Vagina (tissue), 2 donors: ENCODE measurements at regions not wholly inside any gene's neighbourhood (a gene's known extent, or its start where the extent isn't known, plus 50 kb on each side); places are given as distances from the start of the nearest gene placed in this dataset.

ENCODE experiments used
- CTCF ChIP-seq, 3 experiments: fragments of 450-650 bp in 2 of 3; fragments of 200-600 bp in 1 of 3; sonication (generic) in 1 of 3; IDR thresholded peaks; one replicate each; pipeline ENCODE4 v1.5.1; 2017 to 2019; ENCODE audit warnings: antibody characterized with exemption in 3 of 3, mild to moderate bottlenecking in 2 of 3, moderate library complexity in 2 of 3
- POLR2A ChIP-seq, 2 donors: fragments of 450-650 bp; IDR thresholded peaks; one replicate each; pipeline ENCODE4 v1.6.1; 2017; ENCODE audit warnings: antibody characterized with exemption in 2 of 2, mild to moderate bottlenecking in 2 of 2, moderate library complexity in 2 of 2
- POLR2AphosphoS5 ChIP-seq, 2 donors: sonication (generic); formaldehyde crosslinking; IDR thresholded peaks; one replicate each; pipeline ENCODE4 v1.9.0; 2017; ENCODE audit warnings: antibody characterized with exemption in 2 of 2, mild to moderate bottlenecking in 2 of 2, low read depth in 1 of 2; ENCODE audit not compliant: insufficient read depth in 1 of 2

GRCh38 chr2:6794448-6794847 is 71.3 kb downstream of the CMPK2 start:
- no peak for TF ChIP-seq CTCF (IDR thresholded peaks at IDR 0.05)
- no peak for TF ChIP-seq POLR2A (IDR thresholded peaks at IDR 0.05)
- TF ChIP-seq POLR2AphosphoS5 (IDR thresholded peaks at IDR 0.05; ENCODE audit: insufficient read depth in 1 of 2, low read depth in 1 of 2) = no peak
